Prostate gland (tissue), 2 donors: ENCODE measurements at regions not wholly inside any gene's neighbourhood (a gene's known extent, or its start where the extent isn't known, plus 50 kb on each side); places are given as distances from the start of the nearest gene placed in this dataset.

ENCODE experiments used
- DNase-seq: peaks from one replicate; pipeline ENCODE4 v3.0.0-alpha.2; 2019; ENCODE audit warnings: low spot score
- H3K27ac ChIP-seq, 2 donors: fragments of 200-600 bp; sonication (generic); 2 replicates each; pipeline ENCODE4 v1.5.1; 2017 to 2019
- H3K27me3 ChIP-seq: fragments of 200-600 bp; sonication (generic); replicated peaks from 2 replicates; pipeline ENCODE4 v1.5.1; 2019; ENCODE audit not compliant: insufficient read depth
- H3K36me3 ChIP-seq, 2 donors: fragments of 200-600 bp; sonication (generic); 1 replicate in 1 of 2; 2 replicates in 1 of 2; pipeline versions ENCODE4 v1.5.1 to v1.8.1; 2017 to 2019
- H3K4me1 ChIP-seq: fragments of 200-600 bp; sonication (generic); replicated peaks from 2 replicates; pipeline ENCODE4 v1.5.1; 2019
- H3K4me3 ChIP-seq, 2 donors: fragments of 200-600 bp; sonication (generic); 2 replicates each; pipeline ENCODE4 v1.5.1; 2017 to 2019
- H3K9me3 ChIP-seq: fragments of 200-600 bp; sonication (generic); 2 replicates; pipeline ENCODE4 v1.5.1; 2017
- POLR2A ChIP-seq: fragments of 450-650 bp; IDR thresholded peaks from one replicate; pipeline ENCODE4 v1.6.1; 2016; ENCODE audit warnings: antibody characterized with exemption, mild to moderate bottlenecking
- POLR2AphosphoS5 ChIP-seq: sonication (generic); formaldehyde crosslinking; IDR thresholded peaks from one replicate; pipeline ENCODE4 v1.6.1; 2017; ENCODE audit warnings: antibody characterized with exemption
- WGBS: methylation state at CpG from one replicate; pipeline ENCODE4 v1.1.5; 2018; 5-methylcytosine and 5-hydroxymethylcytosine counted together
- intact Hi-C: fragments of 100-400 bp; cut with DNase I; formaldehyde crosslinking; loops from one replicate; pipeline ENCODE4 v1.14.2; 2022
- TF ChIP-seq, protein P1 (sequence below), 4 experiments: fragments of 200-600 bp in 2 of 4; fragments of 450-650 bp in 2 of 4; sonication (generic) in 2 of 4; IDR thresholded peaks; 1 replicate in 3 of 4; 2 replicates in 1 of 4; pipeline ENCODE4 v1.5.1; 2016 to 2019; ENCODE audit warnings: antibody characterized with exemption in 4 of 4, mild to moderate bottlenecking in 2 of 4, moderate library complexity in 2 of 4

DNA sequence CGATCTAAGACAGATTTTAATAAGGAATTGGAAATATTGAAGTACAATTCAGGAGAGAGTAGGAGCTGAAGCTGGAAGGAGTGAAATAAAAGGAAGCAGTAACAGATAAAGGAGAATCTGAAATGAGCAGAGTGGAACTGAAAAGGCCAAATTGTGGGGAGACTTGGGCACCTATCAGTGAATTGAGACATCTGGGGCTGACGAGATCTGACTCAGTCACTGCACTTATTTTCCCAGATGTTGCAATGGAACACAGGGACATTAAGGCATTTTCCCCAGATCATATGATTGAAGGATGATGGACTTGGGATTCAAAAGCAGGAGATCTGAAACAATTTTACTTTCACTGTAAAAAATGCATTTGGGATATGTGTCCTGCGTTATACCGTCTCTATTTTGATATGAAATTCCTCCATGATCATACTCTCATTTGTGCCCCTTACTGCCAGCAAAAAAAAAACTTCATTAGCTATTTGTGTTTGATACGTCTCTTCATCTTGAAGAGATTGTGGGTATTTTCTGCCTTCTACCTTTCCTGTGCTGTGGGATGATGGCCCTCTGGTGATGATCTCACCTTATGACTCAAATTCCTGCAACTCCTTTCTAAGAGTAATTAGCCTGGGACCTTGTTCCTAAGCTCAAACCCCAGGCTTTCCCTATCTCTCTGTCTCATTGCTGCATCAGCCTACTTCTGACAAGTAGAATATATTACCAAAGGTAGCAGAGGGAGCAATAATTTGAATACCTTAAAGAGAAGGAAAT is 278.5 kb upstream of the MAN1A1 start:
- no peak overlapping the region for H3K4me3 ChIP-seq
- H3K27me3 ChIP-seq = no peaks in the 10 kb centered on the region
- TF ChIP-seq, protein P1, sequence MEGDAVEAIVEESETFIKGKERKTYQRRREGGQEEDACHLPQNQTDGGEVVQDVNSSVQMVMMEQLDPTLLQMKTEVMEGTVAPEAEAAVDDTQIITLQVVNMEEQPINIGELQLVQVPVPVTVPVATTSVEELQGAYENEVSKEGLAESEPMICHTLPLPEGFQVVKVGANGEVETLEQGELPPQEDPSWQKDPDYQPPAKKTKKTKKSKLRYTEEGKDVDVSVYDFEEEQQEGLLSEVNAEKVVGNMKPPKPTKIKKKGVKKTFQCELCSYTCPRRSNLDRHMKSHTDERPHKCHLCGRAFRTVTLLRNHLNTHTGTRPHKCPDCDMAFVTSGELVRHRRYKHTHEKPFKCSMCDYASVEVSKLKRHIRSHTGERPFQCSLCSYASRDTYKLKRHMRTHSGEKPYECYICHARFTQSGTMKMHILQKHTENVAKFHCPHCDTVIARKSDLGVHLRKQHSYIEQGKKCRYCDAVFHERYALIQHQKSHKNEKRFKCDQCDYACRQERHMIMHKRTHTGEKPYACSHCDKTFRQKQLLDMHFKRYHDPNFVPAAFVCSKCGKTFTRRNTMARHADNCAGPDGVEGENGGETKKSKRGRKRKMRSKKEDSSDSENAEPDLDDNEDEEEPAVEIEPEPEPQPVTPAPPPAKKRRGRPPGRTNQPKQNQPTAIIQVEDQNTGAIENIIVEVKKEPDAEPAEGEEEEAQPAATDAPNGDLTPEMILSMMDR (IDR thresholded peaks at IDR 0.05) = no peak
- no peak for TF ChIP-seq POLR2A
- no peak for TF ChIP-seq POLR2AphosphoS5
- intact Hi-C loops = no loop called here
- H3K9me3 ChIP-seq = no peaks in the 10 kb centered on the region
- no peak overlapping the region for H3K27ac ChIP-seq
- no peaks in the 10 kb centered on the region for H3K4me1 ChIP-seq
- H3K36me3 ChIP-seq = no peaks in the 10 kb centered on the region
- DNase-seq = no peak
- WGBS = 68% methylated on average over 5 of the region's 5 CpGs

DNA sequence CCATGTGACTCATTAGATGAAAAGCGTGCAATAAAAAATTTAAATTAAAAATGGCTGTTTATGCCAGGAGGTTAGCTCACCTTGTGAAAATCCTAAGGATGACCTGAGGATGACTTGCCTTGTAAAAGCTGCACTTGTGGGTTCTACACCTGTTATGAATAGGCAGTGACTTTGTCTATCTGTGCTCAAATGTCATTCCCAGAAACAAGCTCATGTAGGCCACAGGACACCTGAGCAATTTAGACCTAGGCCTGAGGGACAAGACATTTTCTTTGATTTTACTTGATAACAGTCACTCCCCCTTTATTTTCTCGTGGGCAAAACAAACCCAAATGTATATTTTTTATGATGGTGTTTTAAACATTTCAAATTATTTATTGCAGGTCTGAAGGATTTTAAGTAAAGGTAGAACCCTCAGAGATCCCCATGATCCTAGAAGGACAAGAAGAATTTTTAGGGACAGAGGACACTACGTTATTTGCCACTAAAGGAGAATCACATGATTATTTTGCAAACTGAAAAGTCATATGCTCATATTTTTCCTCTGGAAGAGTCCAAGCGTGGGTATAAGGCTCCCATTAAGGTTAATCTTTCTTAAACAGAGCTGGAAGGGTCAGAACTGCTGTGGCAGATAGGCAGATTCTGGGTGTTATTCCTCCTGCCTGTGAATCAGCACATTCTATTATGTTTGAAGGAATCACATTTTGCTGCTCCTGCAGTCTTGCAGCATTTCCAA is 277.5 kb upstream of the MAN1A1 start:
- no peaks in the 10 kb centered on the region for H3K27me3 ChIP-seq
- 63% methylated on average over 4 of the region's 4 CpGs for WGBS
- no peak for TF ChIP-seq POLR2A
- TF ChIP-seq, protein P1 (IDR thresholded peaks at IDR 0.05) = no peak
- TF ChIP-seq POLR2AphosphoS5 = no peak
- intact Hi-C loops = no loop called here
- H3K27ac ChIP-seq = no peak overlapping the region
- no peak overlapping the region for H3K4me3 ChIP-seq
- no peaks in the 10 kb centered on the region for H3K9me3 ChIP-seq
- no peaks in the 10 kb centered on the region for H3K36me3 ChIP-seq
- DNase-seq = no peak
- H3K4me1 ChIP-seq = no peaks in the 10 kb centered on the region

DNA sequence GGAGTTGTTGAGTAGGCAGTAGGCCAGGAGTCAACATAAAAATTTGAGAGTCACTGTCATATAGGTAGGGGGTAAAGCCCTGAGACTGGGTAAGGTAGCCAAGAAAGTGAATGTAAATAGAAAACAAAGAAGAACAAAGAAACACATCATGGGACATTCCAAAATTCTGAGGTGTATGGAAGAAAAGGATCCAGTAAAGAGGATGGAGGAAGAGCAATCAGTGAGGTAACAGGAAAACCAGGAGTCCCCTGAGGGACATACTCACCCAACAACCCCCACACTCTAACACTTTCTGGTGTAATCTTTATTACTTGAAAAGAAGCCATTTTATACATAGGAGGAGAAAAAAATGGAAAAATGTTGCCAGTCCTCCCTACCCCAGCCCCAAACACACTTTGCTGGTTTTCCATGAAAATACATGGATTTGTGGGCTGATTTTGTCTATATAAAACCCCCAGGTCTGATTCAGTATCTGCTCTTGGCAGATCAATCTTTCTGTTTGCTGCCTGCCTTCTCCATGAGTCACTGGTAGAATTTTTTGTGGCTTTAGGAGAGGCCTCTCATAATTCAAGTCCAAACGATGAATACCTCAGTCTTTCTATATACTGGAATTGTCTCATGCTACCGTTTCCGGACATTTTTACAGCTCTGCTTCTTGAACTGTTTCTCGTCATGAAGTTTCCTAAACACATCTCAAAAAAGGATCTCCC is 271.4 kb upstream of the MAN1A1 start:
- WGBS = 66% methylated on average over 4 of the region's 4 CpGs
- no peak overlapping the region for H3K27ac ChIP-seq
- intact Hi-C loops = no loop called here
- no peaks in the 10 kb centered on the region for H3K4me1 ChIP-seq
- no peaks in the 10 kb centered on the region for H3K36me3 ChIP-seq
- H3K27me3 ChIP-seq = no peaks in the 10 kb centered on the region
- TF ChIP-seq POLR2A (no peak), POLR2AphosphoS5 (no peak)
- TF ChIP-seq, protein P1 (IDR thresholded peaks at IDR 0.05) = no peak
- H3K4me3 ChIP-seq = no peak overlapping the region
- no peak for DNase-seq
- H3K9me3 ChIP-seq = no peaks in the 10 kb centered on the region

DNA sequence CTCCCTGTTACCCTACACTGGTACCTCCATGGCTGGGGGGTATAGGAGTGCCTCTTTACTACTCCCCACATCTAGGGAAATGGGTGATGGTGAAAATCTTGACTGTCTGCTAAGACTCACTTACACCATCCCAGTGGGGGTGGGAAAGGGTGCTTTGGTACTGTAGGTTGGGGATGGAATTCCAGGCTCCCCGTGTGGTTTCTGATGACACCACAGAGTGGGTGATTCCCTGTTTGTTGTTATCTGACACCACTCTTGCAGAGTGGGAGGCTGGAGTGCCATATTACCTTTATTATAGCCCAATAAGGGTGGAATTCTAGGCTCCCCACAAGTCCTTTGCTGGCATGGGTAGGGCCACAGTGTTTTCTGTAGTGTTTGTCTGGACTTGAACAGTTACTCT is 264.6 kb upstream of the MAN1A1 start:
- Histone ChIP-seq H3K9me3 (no peaks in the 10 kb centered on the region), H3K27me3 (no peaks in the 10 kb centered on the region), H3K4me1 (no peaks in the 10 kb centered on the region), H3K36me3 (no peaks in the 10 kb centered on the region), H3K4me3 (no peak overlapping the region), H3K27ac (no peak overlapping the region)
- intact Hi-C loops = no loop called here
- TF ChIP-seq POLR2AphosphoS5 (no peak), POLR2A (no peak)
- TF ChIP-seq, protein P1 (IDR thresholded peaks at IDR 0.05) = no peak
- 25% methylated on average over 1 of the region's 1 CpG for WGBS
- DNase-seq = no peak
